H1 (cell line): ENCODE measurements at regions not wholly inside any gene's neighbourhood (a gene's known extent, or its start where the extent isn't known, plus 50 kb on each side); places are given as distances from the start of the nearest gene placed in this dataset.

Experiments
- CTCF ChIA-PET: fragments of 300-600 bp; sonication (Branson Sonifier 250); formaldehyde crosslinking; loops from one replicate; lab custom pipeline; 2021; ENCODE audit not compliant: partially characterized antibody; lab: Charles Lee
- POLR2A ChIA-PET: fragments of 300-600 bp; sonication (Branson Sonifier 250); formaldehyde crosslinking; loops from one replicate; lab custom pipeline; 2021; ENCODE audit warnings: inconsistent platforms; ENCODE audit not compliant: partially characterized antibody; lab: Charles Lee
- DNase-seq, 2 experiments: peaks; one replicate each; pipeline versions ENCODE4 v3.0.0 to v3.0.0-alpha.2; 2010 to 2022; ENCODE audit warnings: low spot score in 2 of 2, low read depth in 1 of 2, mixed read lengths in 1 of 2
- FAIRE-seq: peaks from 2 replicates; lab custom pipeline; 2011; peaks lifted over from hg19 to GRCh38; lab: Jason Lieb, UNC
- H2AFZ ChIP-seq: 2 replicates; pipeline ENCODE4 v1.8.1; 2012; ENCODE audit warnings: low read length, inconsistent platforms
- H2AK5ac ChIP-seq: 2 replicates; pipeline ENCODE4 v1.6.1; 2013; ENCODE audit warnings: low read depth, low read length
- H2BK120ac ChIP-seq: replicated peaks from 2 replicates; pipeline ENCODE3; 2013; ENCODE audit warnings: low read depth, low read length, inconsistent platforms
- H2BK12ac ChIP-seq: 2 replicates; pipeline ENCODE4 v1.6.1; 2013; ENCODE audit warnings: low read depth, low read length
- H2BK15ac ChIP-seq: 2 replicates; pipeline ENCODE4 v1.6.1; 2013; ENCODE audit warnings: low read length
- H2BK20ac ChIP-seq: 2 replicates; pipeline ENCODE4 v1.6.1; 2013; ENCODE audit warnings: low read length
- H2BK5ac ChIP-seq: 2 replicates; pipeline ENCODE4 v1.6.1; 2013; ENCODE audit warnings: low read depth, low read length
- H3K14ac ChIP-seq: 2 replicates; pipeline ENCODE4 v1.6.1; 2013; ENCODE audit warnings: inconsistent platforms; ENCODE audit not compliant: insufficient read length
- H3K18ac ChIP-seq: 2 replicates; pipeline ENCODE4 v1.6.1; 2013; ENCODE audit warnings: low read length; ENCODE audit errors: extremely low read depth
- H3K23ac ChIP-seq: 2 replicates; pipeline ENCODE4 v1.6.1; 2013; ENCODE audit warnings: inconsistent platforms; ENCODE audit not compliant: insufficient read length
- H3K23me2 ChIP-seq: 2 replicates; pipeline ENCODE4 v1.6.1; 2013; ENCODE audit warnings: low read depth, low read length
- H3K27ac ChIP-seq: 2 replicates; pipeline ENCODE4 v1.6.1; 2011; ENCODE audit warnings: low read depth, low read length, inconsistent platforms
- H3K27me3 ChIP-seq, 4 experiments: replicated peaks in 1 of 4; 1 replicate in 1 of 4; 2 replicates in 3 of 4; pipeline versions ENCODE4 v1.6.1 to v1.8.1; 2011 to 2013; ENCODE audit warnings: low read length in 3 of 4, mild to moderate bottlenecking in 3 of 4, inconsistent platforms in 2 of 4, mixed read lengths in 2 of 4, moderate library complexity in 1 of 4; ENCODE audit not compliant: control insufficient read depth in 3 of 4, insufficient read depth in 3 of 4; ENCODE audit errors: extremely low read depth in 1 of 4
- H3K36me3 ChIP-seq, 4 experiments: 2 replicates each; pipeline versions ENCODE4 v1.6.1 to v1.8.1; 2011 to 2013; ENCODE audit warnings: mild to moderate bottlenecking in 4 of 4, low read length in 3 of 4, moderate library complexity in 2 of 4, control low read depth in 1 of 4, inconsistent platforms in 1 of 4; ENCODE audit not compliant: insufficient read depth in 4 of 4, control insufficient read depth in 2 of 4
- H3K4ac ChIP-seq: replicated peaks from 2 replicates; pipeline ENCODE3; 2013; ENCODE audit warnings: low read length, low read depth, mixed read lengths, inconsistent platforms; ENCODE audit not compliant: insufficient read length
- H3K4me1 ChIP-seq, 4 experiments: replicated peaks in 1 of 4; 1 replicate in 1 of 4; 2 replicates in 3 of 4; pipeline versions ENCODE4 v1.6.1 to v1.8.1; 2011 to 2013; ENCODE audit warnings: low read length in 3 of 4, inconsistent platforms in 2 of 4, mixed read lengths in 1 of 4; ENCODE audit not compliant: insufficient read depth in 4 of 4, control insufficient read depth in 3 of 4
- H3K4me2 ChIP-seq, 2 experiments: 2 replicates each; pipeline versions ENCODE4 v1.6.1 to v1.8.1; 2011 to 2013; ENCODE audit warnings: low read depth in 2 of 2, low read length in 2 of 2, control low read depth in 1 of 2, inconsistent platforms in 1 of 2, mild to moderate bottlenecking in 1 of 2; ENCODE audit not compliant: insufficient read depth in 1 of 2
- H3K4me3 ChIP-seq, 4 experiments: fragments of 200-600, 300-600 bp in 1 of 4; sonication (generic), shearing (Covaris generic), sonication (Bioruptor Twin) in 1 of 4; 2 replicates each; pipeline versions ENCODE4 v1.5.1 to v1.8.1; 2011 to 2016; ENCODE audit warnings: low read length in 4 of 4, low read depth in 3 of 4, control low read depth in 2 of 4, inconsistent platforms in 2 of 4, mild to moderate bottlenecking in 2 of 4, mixed read lengths in 1 of 4, moderate library complexity in 1 of 4; ENCODE audit not compliant: insufficient read depth in 2 of 4; ENCODE audit errors: extremely low read depth in 1 of 4
- H3K56ac ChIP-seq: replicated peaks from 2 replicates; pipeline ENCODE3; 2013; ENCODE audit warnings: low read depth, mild to moderate bottlenecking, mixed read lengths, low read length, inconsistent platforms; ENCODE audit not compliant: insufficient read length
- H3K79me1 ChIP-seq: 2 replicates; pipeline ENCODE4 v1.6.1; 2013; ENCODE audit warnings: low read depth, low read length, control low read depth
- H3K79me2 ChIP-seq, 2 experiments: 2 replicates each; pipeline versions ENCODE4 v1.6.1 to v1.8.1; 2012 to 2013; ENCODE audit warnings: low read length in 2 of 2, mild to moderate bottlenecking in 2 of 2, inconsistent platforms in 1 of 2; ENCODE audit not compliant: insufficient read depth in 2 of 2, control insufficient read depth in 1 of 2
- H3K9ac ChIP-seq, 4 experiments: replicated peaks in 1 of 4; 1 replicate in 1 of 4; 2 replicates in 3 of 4; pipeline versions ENCODE4 v1.6.1 to v1.8.1; 2011 to 2013; ENCODE audit warnings: low read depth in 3 of 4, low read length in 3 of 4, control low read depth in 2 of 4, mild to moderate bottlenecking in 2 of 4, moderate library complexity in 2 of 4, inconsistent platforms in 1 of 4; ENCODE audit errors: extremely low read depth in 1 of 4
- H3K9me3 ChIP-seq, 2 experiments: 2 replicates each; pipeline versions ENCODE4 v1.6.1 to v1.8.1; 2012 to 2013; ENCODE audit warnings: mild to moderate bottlenecking in 2 of 2, moderate library complexity in 2 of 2, control low read depth in 1 of 2, inconsistent platforms in 1 of 2, low read depth in 1 of 2, low read length in 1 of 2, mixed read lengths in 1 of 2; ENCODE audit not compliant: insufficient read depth in 2 of 2
- H4K20me1 ChIP-seq, 2 experiments: replicated peaks in 1 of 2; 2 replicates each; pipeline versions ENCODE3 to v1.8.1; 2011 to 2013; ENCODE audit warnings: inconsistent platforms in 2 of 2, low read length in 2 of 2, mild to moderate bottlenecking in 1 of 2; ENCODE audit not compliant: insufficient read depth in 2 of 2, control insufficient read depth in 1 of 2
- H4K5ac ChIP-seq: 2 replicates; pipeline ENCODE4 v1.6.1; 2013; ENCODE audit warnings: low read length, low read depth, mixed read lengths, inconsistent platforms; ENCODE audit not compliant: insufficient read length
- H4K8ac ChIP-seq: 2 replicates; pipeline ENCODE4 v1.8.0; 2013; ENCODE audit warnings: mild to moderate bottlenecking, moderate library complexity, low read length, inconsistent platforms; ENCODE audit not compliant: insufficient read depth; ENCODE audit errors: extremely low read depth
- H4K91ac ChIP-seq: replicated peaks from 2 replicates; pipeline ENCODE3; 2013; ENCODE audit warnings: low read length, mixed read lengths, inconsistent platforms; ENCODE audit not compliant: insufficient read length
- ATF3 ChIP-seq: IDR thresholded peaks from 2 replicates; pipeline ENCODE4 v1.6.1; 2011; ENCODE audit warnings: low read depth, mild to moderate bottlenecking, low read length; ENCODE audit not compliant: insufficient read depth
- CHD2 ChIP-seq: IDR thresholded peaks from 2 replicates; pipeline ENCODE4 v1.6.1; 2012; ENCODE audit warnings: low read length, improper control_type of control experiment
- JUN ChIP-seq: IDR thresholded peaks from 2 replicates; pipeline ENCODE4 v1.6.1; 2011; ENCODE audit warnings: low read depth, mild to moderate bottlenecking, improper control_type of control experiment, low read length
- KDM1A ChIP-seq: fragments of 200-600, 300-600 bp; sonication (generic); IDR thresholded peaks from 2 replicates; pipeline ENCODE4 v1.7.1; 2016; ENCODE audit warnings: mild to moderate bottlenecking, low read length, borderline replicate concordance
- KDM4A ChIP-seq: IDR thresholded peaks from one replicate; pipeline ENCODE4 v1.7.1; 2012; ENCODE audit warnings: low read depth, mild to moderate bottlenecking, moderate library complexity, low read length, inconsistent platforms; ENCODE audit not compliant: severe bottlenecking
- NANOG ChIP-seq: IDR thresholded peaks from 2 replicates; pipeline ENCODE4 v1.6.1; 2011; ENCODE audit warnings: low read length, low read depth, mild to moderate bottlenecking, inconsistent platforms; ENCODE audit not compliant: insufficient read depth, poor library complexity, severe bottlenecking
- NRF1 ChIP-seq: IDR thresholded peaks from 2 replicates; pipeline ENCODE4 v1.6.1; 2011; ENCODE audit warnings: mild to moderate bottlenecking, low read depth, low read length, improper control_type of control experiment
- POU5F1 ChIP-seq: IDR thresholded peaks from 2 replicates; pipeline ENCODE4 v1.6.1; 2011; ENCODE audit warnings: low read depth, mild to moderate bottlenecking, low read length, moderate library complexity
- RBBP5 ChIP-seq: IDR thresholded peaks from 2 replicates; pipeline ENCODE4 v1.7.1; 2012; ENCODE audit warnings: low read depth, mild to moderate bottlenecking, inconsistent platforms, low read length, moderate library complexity, borderline replicate concordance
- RFX5 ChIP-seq: IDR thresholded peaks from 2 replicates; pipeline ENCODE4 v1.6.1; 2011; ENCODE audit warnings: low read depth, low read length, improper control_type of control experiment, borderline replicate concordance
- USF2 ChIP-seq: IDR thresholded peaks from 2 replicates; pipeline ENCODE4 v1.6.1; 2011; ENCODE audit warnings: low read length, improper control_type of control experiment
- ZNF274 ChIP-seq: IDR thresholded peaks from 2 replicates; pipeline ENCODE4 v1.7.0; 2012; ENCODE audit warnings: low read length, borderline replicate concordance; ENCODE audit errors: extremely low read depth
- WGBS, 2 experiments: shearing (Covaris generic) in 1 of 2; methylation state at CpG; one replicate each; pipeline versions ENCODE4 v1.1.6 to v1.1.7; 2013 to 2015; ENCODE audit warnings: low lambda C conversion rate in 2 of 2, mixed read lengths in 2 of 2, inconsistent platforms in 1 of 2, low coverage in 1 of 2, missing lambda C conversion rate in 1 of 2; ENCODE audit not compliant: insufficient replicate concordance in 2 of 2, insufficient coverage in 1 of 2, insufficient read length in 1 of 2; ENCODE audit errors: extremely low coverage in 1 of 2, missing lambda C conversion rate in 1 of 2; 5-methylcytosine and 5-hydroxymethylcytosine counted together
- TF ChIP-seq, protein P1 (sequence below): IDR thresholded peaks from 2 replicates; pipeline ENCODE4 v1.6.1; 2012; ENCODE audit warnings: inconsistent platforms

DNA sequence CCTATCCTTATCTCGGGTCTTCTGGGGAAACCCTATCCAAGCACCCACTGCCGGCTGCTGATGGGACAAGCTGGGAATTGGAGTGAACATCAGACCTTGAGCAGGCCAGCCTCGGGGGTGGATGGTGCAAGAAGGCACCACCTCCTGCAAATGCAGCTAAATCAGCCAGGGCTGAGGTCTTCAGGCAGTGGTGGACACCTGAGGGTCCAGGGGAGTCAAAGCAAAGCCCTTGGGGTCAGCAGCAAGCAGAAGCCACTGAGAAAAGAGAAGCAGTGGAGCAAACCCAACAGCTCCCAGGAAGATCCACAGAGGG is 55.4 kb upstream of the ENPP7 start:
- no peak overlapping the region for H3K9ac ChIP-seq
- no peak overlapping the region for H3K14ac ChIP-seq
- no peak for DNase-seq
- no peak overlapping the region for H2AFZ ChIP-seq
- H2AK5ac ChIP-seq = no peak overlapping the region
- H2BK15ac ChIP-seq = no peak overlapping the region
- no peaks in the 10 kb centered on the region; a peak in 2 of 7 replicates for H3K27me3 ChIP-seq
- H3K4me3 ChIP-seq = no peak overlapping the region
- no peak overlapping the region for H2BK12ac ChIP-seq
- no peak overlapping the region for H2BK20ac ChIP-seq
- H3K79me2 ChIP-seq = no peaks in the 10 kb centered on the region
- no peak overlapping the region for H3K23ac ChIP-seq
- no peak overlapping the region for H4K8ac ChIP-seq
- H2BK120ac ChIP-seq = no peak overlapping the region
- H3K4me2 ChIP-seq = no peak overlapping the region
- H3K4ac ChIP-seq = no peak overlapping the region
- no peaks in the 10 kb centered on the region for H3K79me1 ChIP-seq
- H4K5ac ChIP-seq = no peak overlapping the region
- H3K56ac ChIP-seq = no peak overlapping the region
- H3K9me3 ChIP-seq = peaks cover 0 to 8% of the 10 kb centered on the region in 2 experiments; a peak in 2 of 4 replicates
- ChIA-PET POLR2A (no interaction called here), CTCF (interaction anchor here (0.7 to 1.4 kb wide), 3 partner anchors 14 to 29 kb away, joined by 3 read pairs; no protein-coding TSS in a partner anchor)
- H4K20me1 ChIP-seq = peaks cover 0 to 3% of the 10 kb centered on the region in 2 experiments
- no peaks in the 10 kb centered on the region for H3K36me3 ChIP-seq
- no peaks in the 10 kb centered on the region for H3K23me2 ChIP-seq
- WGBS, 2 experiments = 90% methylated on average over 3 of the region's 3 CpGs; no CpG with 5 or more reads in 1 of the 2 experiments
- H3K27ac ChIP-seq = no peak overlapping the region
- H3K4me1 ChIP-seq = peaks cover 0 to 7% (median 0%) of the 10 kb centered on the region in 4 experiments; a peak in 1 of 7 replicates
- no peak for FAIRE-seq
- H4K91ac ChIP-seq = no peak overlapping the region
- no peak overlapping the region for H3K18ac ChIP-seq
- no peak overlapping the region for H2BK5ac ChIP-seq
- TF ChIP-seq POU5F1 = no peak
- no peak for TF ChIP-seq NRF1
- TF ChIP-seq, protein P1, sequence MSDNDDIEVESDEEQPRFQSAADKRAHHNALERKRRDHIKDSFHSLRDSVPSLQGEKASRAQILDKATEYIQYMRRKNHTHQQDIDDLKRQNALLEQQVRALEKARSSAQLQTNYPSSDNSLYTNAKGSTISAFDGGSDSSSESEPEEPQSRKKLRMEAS = no peak
- no peak for TF ChIP-seq ATF3
- no peak for TF ChIP-seq RFX5
- TF ChIP-seq CHD2 = no peak
- no peak for TF ChIP-seq USF2
- TF ChIP-seq JUN = no peak
- TF ChIP-seq ZNF274 = no peak
- no peak for TF ChIP-seq KDM1A
- no peak for TF ChIP-seq KDM4A
- no peak for TF ChIP-seq RBBP5
- TF ChIP-seq NANOG = no peak
